GM23338 (cell line): ENCODE measurements at regions not wholly inside any gene's neighbourhood (a gene's known extent, or its start where the extent isn't known, plus 50 kb on each side); places are given as distances from the start of the nearest gene placed in this dataset.

Experiments
- EZH2 ChIP-seq: fragments of 200-600 bp; sonication (generic); IDR thresholded peaks from one replicate; pipeline ENCODE4 v1.8.0; 2017; ENCODE audit warnings: antibody characterized with exemption, mild to moderate bottlenecking, low read depth; ENCODE audit not compliant: unreplicated experiment
- EZH2phosphoT487 ChIP-seq: fragments of 200-600 bp; sonication (generic); IDR thresholded peaks from one replicate; pipeline ENCODE4 v1.8.1; 2018; ENCODE audit warnings: antibody characterized with exemption; ENCODE audit not compliant: unreplicated experiment
- POLR2AphosphoS5 ChIP-seq: IDR thresholded peaks from 2 replicates; pipeline ENCODE4 v1.6.1; 2016; ENCODE audit warnings: antibody characterized with exemption, low read depth
- ZNF114 ChIP-seq: fragments of 250-450 bp; sonication (Bioruptor Pico); IDR thresholded peaks from 2 replicates; pipeline ENCODE4 v1.5.0; 2020; ENCODE audit warnings: mild to moderate bottlenecking, moderate library complexity
- TF ChIP-seq, protein P1 (sequence below), 2 experiments: fragments of 200-600 bp in 1 of 2; sonication (generic) in 1 of 2; conservative IDR thresholded peaks; 2 replicates each; pipeline versions ENCODE4 v1.5.1 to v1.6.1; 2016 to 2017; ENCODE audit warnings: antibody characterized with exemption in 2 of 2, low read depth in 2 of 2, mild to moderate bottlenecking in 2 of 2, moderate library complexity in 1 of 2
- TF ChIP-seq, protein P2 (sequence below): IDR thresholded peaks from one replicate; pipeline ENCODE4 v1.6.1; 2018; ENCODE audit warnings: antibody characterized with exemption; ENCODE audit not compliant: unreplicated experiment

DNA sequence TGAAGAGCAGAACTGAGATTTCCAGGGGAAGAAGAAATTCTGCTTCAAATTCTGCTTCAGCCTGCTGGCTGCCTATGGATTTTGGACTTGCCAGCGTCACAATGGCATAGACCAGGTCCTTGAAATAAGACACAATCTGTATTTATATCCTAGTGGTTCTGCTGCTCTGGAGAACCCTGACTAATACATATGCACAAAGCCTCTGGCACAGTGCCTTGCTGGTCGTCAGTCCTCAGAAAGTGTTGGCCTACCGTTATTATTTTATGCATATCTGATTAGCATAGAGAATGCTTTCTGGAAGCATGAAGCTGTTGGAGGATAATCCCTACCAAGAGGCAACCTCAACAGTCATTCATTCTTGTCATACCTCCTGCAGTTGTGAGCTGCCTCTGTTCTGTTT, 213.7 kb downstream of the B3GLCT start:
- TF ChIP-seq, protein P1, sequence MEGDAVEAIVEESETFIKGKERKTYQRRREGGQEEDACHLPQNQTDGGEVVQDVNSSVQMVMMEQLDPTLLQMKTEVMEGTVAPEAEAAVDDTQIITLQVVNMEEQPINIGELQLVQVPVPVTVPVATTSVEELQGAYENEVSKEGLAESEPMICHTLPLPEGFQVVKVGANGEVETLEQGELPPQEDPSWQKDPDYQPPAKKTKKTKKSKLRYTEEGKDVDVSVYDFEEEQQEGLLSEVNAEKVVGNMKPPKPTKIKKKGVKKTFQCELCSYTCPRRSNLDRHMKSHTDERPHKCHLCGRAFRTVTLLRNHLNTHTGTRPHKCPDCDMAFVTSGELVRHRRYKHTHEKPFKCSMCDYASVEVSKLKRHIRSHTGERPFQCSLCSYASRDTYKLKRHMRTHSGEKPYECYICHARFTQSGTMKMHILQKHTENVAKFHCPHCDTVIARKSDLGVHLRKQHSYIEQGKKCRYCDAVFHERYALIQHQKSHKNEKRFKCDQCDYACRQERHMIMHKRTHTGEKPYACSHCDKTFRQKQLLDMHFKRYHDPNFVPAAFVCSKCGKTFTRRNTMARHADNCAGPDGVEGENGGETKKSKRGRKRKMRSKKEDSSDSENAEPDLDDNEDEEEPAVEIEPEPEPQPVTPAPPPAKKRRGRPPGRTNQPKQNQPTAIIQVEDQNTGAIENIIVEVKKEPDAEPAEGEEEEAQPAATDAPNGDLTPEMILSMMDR (conservative IDR thresholded peaks at IDR 0.05; ENCODE audit: low read depth in 2 of 2) = no peak
- TF ChIP-seq EZH2phosphoT487 (no peak), ZNF114 (CRISPR knock-in tag) (no peak), POLR2AphosphoS5 (no peak), EZH2 (no peak)
- TF ChIP-seq, protein P2, sequence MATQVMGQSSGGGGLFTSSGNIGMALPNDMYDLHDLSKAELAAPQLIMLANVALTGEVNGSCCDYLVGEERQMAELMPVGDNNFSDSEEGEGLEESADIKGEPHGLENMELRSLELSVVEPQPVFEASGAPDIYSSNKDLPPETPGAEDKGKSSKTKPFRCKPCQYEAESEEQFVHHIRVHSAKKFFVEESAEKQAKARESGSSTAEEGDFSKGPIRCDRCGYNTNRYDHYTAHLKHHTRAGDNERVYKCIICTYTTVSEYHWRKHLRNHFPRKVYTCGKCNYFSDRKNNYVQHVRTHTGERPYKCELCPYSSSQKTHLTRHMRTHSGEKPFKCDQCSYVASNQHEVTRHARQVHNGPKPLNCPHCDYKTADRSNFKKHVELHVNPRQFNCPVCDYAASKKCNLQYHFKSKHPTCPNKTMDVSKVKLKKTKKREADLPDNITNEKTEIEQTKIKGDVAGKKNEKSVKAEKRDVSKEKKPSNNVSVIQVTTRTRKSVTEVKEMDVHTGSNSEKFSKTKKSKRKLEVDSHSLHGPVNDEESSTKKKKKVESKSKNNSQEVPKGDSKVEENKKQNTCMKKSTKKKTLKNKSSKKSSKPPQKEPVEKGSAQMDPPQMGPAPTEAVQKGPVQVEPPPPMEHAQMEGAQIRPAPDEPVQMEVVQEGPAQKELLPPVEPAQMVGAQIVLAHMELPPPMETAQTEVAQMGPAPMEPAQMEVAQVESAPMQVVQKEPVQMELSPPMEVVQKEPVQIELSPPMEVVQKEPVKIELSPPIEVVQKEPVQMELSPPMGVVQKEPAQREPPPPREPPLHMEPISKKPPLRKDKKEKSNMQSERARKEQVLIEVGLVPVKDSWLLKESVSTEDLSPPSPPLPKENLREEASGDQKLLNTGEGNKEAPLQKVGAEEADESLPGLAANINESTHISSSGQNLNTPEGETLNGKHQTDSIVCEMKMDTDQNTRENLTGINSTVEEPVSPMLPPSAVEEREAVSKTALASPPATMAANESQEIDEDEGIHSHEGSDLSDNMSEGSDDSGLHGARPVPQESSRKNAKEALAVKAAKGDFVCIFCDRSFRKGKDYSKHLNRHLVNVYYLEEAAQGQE = no peak
